Immature natural killer cell (primary cell): ENCODE measurements at regions not wholly inside any gene's neighbourhood (a gene's known extent, or its start where the extent isn't known, plus 50 kb on each side); places are given as distances from the start of the nearest gene placed in this dataset.

ENCODE experiments used
- DNase-seq, 3 donors: peaks; one replicate each; pipeline ENCODE4 v3.0.0; 2022; ENCODE audit warnings: mixed read lengths in 1 of 3
- H3K27ac Mint-ChIP-seq, 6 donors: one replicate each; pipeline ENCODE4 v1.8.0; 2020; ENCODE audit warnings: mixed read lengths in 6 of 6, mild to moderate bottlenecking in 5 of 6, inconsistent platforms in 4 of 6, moderate library complexity in 3 of 6
- H3K27me3 Mint-ChIP-seq, 3 donors: one replicate each; pipeline ENCODE4 v1.8.0; 2020 to 2021; ENCODE audit warnings: low read depth in 3 of 3, mild to moderate bottlenecking in 3 of 3, mixed read lengths in 3 of 3, moderate library complexity in 3 of 3, inconsistent platforms in 1 of 3
- H3K36me3 Mint-ChIP-seq, 3 donors: one replicate each; pipeline ENCODE4 v1.8.0; 2020; ENCODE audit warnings: mixed read lengths in 3 of 3, inconsistent platforms in 2 of 3, mild to moderate bottlenecking in 2 of 3
- H3K4me1 Mint-ChIP-seq, 2 donors: one replicate each; pipeline ENCODE4 v1.8.0; 2020; ENCODE audit warnings: inconsistent platforms in 2 of 2, mild to moderate bottlenecking in 2 of 2, mixed read lengths in 2 of 2, moderate library complexity in 1 of 2
- H3K4me3 Mint-ChIP-seq, 5 donors: one replicate each; pipeline ENCODE4 v1.8.0; 2020; ENCODE audit warnings: mild to moderate bottlenecking in 5 of 5, mixed read lengths in 5 of 5, inconsistent platforms in 3 of 5, moderate library complexity in 3 of 5
- H3K9me3 Mint-ChIP-seq, 6 donors: one replicate each; pipeline ENCODE4 v1.8.0; 2020; ENCODE audit warnings: mild to moderate bottlenecking in 6 of 6, mixed read lengths in 6 of 6, inconsistent platforms in 4 of 6, moderate library complexity in 3 of 6

- no peak for DNase-seq
- no peaks in the 10 kb centered on the region for H3K4me1 Mint-ChIP-seq
- no peaks in the 10 kb centered on the region for H3K36me3 Mint-ChIP-seq
- no peaks in the 10 kb centered on the region for H3K27me3 Mint-ChIP-seq
- no peak overlapping the region for H3K27ac Mint-ChIP-seq
- no peak overlapping the region for H3K4me3 Mint-ChIP-seq
- H3K9me3 Mint-ChIP-seq = no peaks in the 10 kb centered on the region
These were observed 388.5 kb downstream of the PLPP3 start for GRCh38 chr1:56190806-56191365.

GRCh38 chr1:56189946-56190805 lies 389.2 kb downstream of the PLPP3 start:
- no peak for DNase-seq
- H3K4me1 Mint-ChIP-seq = no peaks in the 10 kb centered on the region
- H3K27me3 Mint-ChIP-seq = peaks cover 0 to 1% (median 0%) of the 10 kb centered on the region in 3 donors
- H3K9me3 Mint-ChIP-seq = peaks cover 0 to 5% (median 0%) of the 10 kb centered on the region in 6 donors
- no peak overlapping the region for H3K27ac Mint-ChIP-seq
- H3K36me3 Mint-ChIP-seq = no peaks in the 10 kb centered on the region
- no peak overlapping the region for H3K4me3 Mint-ChIP-seq

GRCh38 chr1:56189454-56189853 lies 389.9 kb downstream of the PLPP3 start:
- no peaks in the 10 kb centered on the region for H3K36me3 Mint-ChIP-seq
- H3K27me3 Mint-ChIP-seq = peaks cover 0 to 1% (median 0%) of the 10 kb centered on the region in 3 donors
- H3K4me3 Mint-ChIP-seq = no peak overlapping the region
- no peaks in the 10 kb centered on the region for H3K4me1 Mint-ChIP-seq
- H3K27ac Mint-ChIP-seq = no peak overlapping the region
- DNase-seq = no peak
- peaks cover 0 to 5% (median 0%) of the 10 kb centered on the region in 6 donors for H3K9me3 Mint-ChIP-seq

GRCh38 chr1:56188855-56189254 lies 390.5 kb downstream of the PLPP3 start:
- H3K4me1 Mint-ChIP-seq = no peaks in the 10 kb centered on the region
- no peak overlapping the region for H3K4me3 Mint-ChIP-seq
- H3K27ac Mint-ChIP-seq = no peak overlapping the region
- H3K27me3 Mint-ChIP-seq = peaks cover 0 to 1% (median 0%) of the 10 kb centered on the region in 3 donors
- H3K36me3 Mint-ChIP-seq = no peaks in the 10 kb centered on the region
- H3K9me3 Mint-ChIP-seq = peaks cover 0 to 5% (median 0%) of the 10 kb centered on the region in 6 donors
- DNase-seq = no peak

- Mint-ChIP-seq H3K36me3 (no peaks in the 10 kb centered on the region), H3K27ac (no peak overlapping the region), H3K4me1 (no peaks in the 10 kb centered on the region), H3K4me3 (no peak overlapping the region), H3K9me3 (peaks cover 0 to 5% (median 0%) of the 10 kb centered on the region in 6 donors), H3K27me3 (peaks cover 0 to 1% (median 0%) of the 10 kb centered on the region in 3 donors)
- DNase-seq = no peak
These were observed 391.1 kb downstream of the PLPP3 start for GRCh38 chr1:56188221-56188620.

- Mint-ChIP-seq H3K4me3 (no peak overlapping the region), H3K36me3 (no peaks in the 10 kb centered on the region), H3K4me1 (no peaks in the 10 kb centered on the region), H3K9me3 (peaks cover 0 to 5% (median 0%) of the 10 kb centered on the region in 6 donors), H3K27me3 (peaks cover 0 to 1% (median 0%) of the 10 kb centered on the region in 3 donors), H3K27ac (no peak overlapping the region)
- no peak for DNase-seq
These were observed 392.0 kb downstream of the PLPP3 start for GRCh38 chr1:56187405-56187804.

- H3K27me3 Mint-ChIP-seq = peaks cover 0 to 1% (median 0%) of the 10 kb centered on the region in 3 donors
- peaks cover 0 to 5% (median 0%) of the 10 kb centered on the region in 6 donors for H3K9me3 Mint-ChIP-seq
- DNase-seq = no peak
- no peak overlapping the region for H3K4me3 Mint-ChIP-seq
- H3K4me1 Mint-ChIP-seq = no peaks in the 10 kb centered on the region
- no peak overlapping the region for H3K27ac Mint-ChIP-seq
- H3K36me3 Mint-ChIP-seq = no peaks in the 10 kb centered on the region
These were observed 393.9 kb downstream of the PLPP3 start for GRCh38 chr1:56185493-56185892.

- no peak for DNase-seq
- Mint-ChIP-seq H3K36me3 (no peaks in the 10 kb centered on the region), H3K9me3 (peaks cover 0 to 6% (median 0%) of the 10 kb centered on the region in 6 donors), H3K4me3 (no peak overlapping the region), H3K4me1 (no peaks in the 10 kb centered on the region), H3K27ac (no peak overlapping the region), H3K27me3 (peaks cover 0 to 1% (median 0%) of the 10 kb centered on the region in 3 donors)
These were observed 396.2 kb downstream of the PLPP3 start for GRCh38 chr1:56183151-56183550.

- Mint-ChIP-seq H3K4me1 (no peaks in the 10 kb centered on the region), H3K27ac (no peak overlapping the region), H3K27me3 (no peaks in the 10 kb centered on the region), H3K36me3 (no peaks in the 10 kb centered on the region), H3K9me3 (peaks cover 0 to 5% (median 0%) of the 10 kb centered on the region in 6 donors), H3K4me3 (no peak overlapping the region)
- DNase-seq = no peak
These were observed 398.7 kb downstream of the PLPP3 start for GRCh38 chr1:56180520-56181190.

- Mint-ChIP-seq H3K27ac (no peak overlapping the region), H3K27me3 (peaks cover 0 to under 1% (median 0%) of the 10 kb centered on the region in 3 donors), H3K9me3 (peaks cover 0 to 1% (median 0%) of the 10 kb centered on the region in 6 donors), H3K4me1 (no peaks in the 10 kb centered on the region), H3K4me3 (no peak overlapping the region), H3K36me3 (no peaks in the 10 kb centered on the region)
- no peak for DNase-seq
These were observed 399.8 kb downstream of the PLPP3 start for GRCh38 chr1:56179543-56179942.

GRCh38 chr1:56175211-56175610 lies 404.2 kb downstream of the PLPP3 start:
- DNase-seq = no peak
- H3K4me1 Mint-ChIP-seq = no peaks in the 10 kb centered on the region
- peaks cover 0 to 1% (median 0%) of the 10 kb centered on the region in 6 donors for H3K9me3 Mint-ChIP-seq
- no peak overlapping the region for H3K27ac Mint-ChIP-seq
- peaks cover 0 to 6% (median 3%) of the 10 kb centered on the region in 3 donors for H3K27me3 Mint-ChIP-seq
- no peak overlapping the region for H3K4me3 Mint-ChIP-seq
- H3K36me3 Mint-ChIP-seq = no peaks in the 10 kb centered on the region

GRCh38 chr1:56174176-56174885 lies 405.0 kb downstream of the PLPP3 start:
- H3K27ac Mint-ChIP-seq = no peak overlapping the region
- no peaks in the 10 kb centered on the region for H3K4me1 Mint-ChIP-seq
- no peak for DNase-seq
- peaks cover 0 to 1% (median 0%) of the 10 kb centered on the region in 6 donors for H3K9me3 Mint-ChIP-seq
- no peaks in the 10 kb centered on the region for H3K36me3 Mint-ChIP-seq
- no peak overlapping the region for H3K4me3 Mint-ChIP-seq
- H3K27me3 Mint-ChIP-seq = peaks cover 0 to 6% (median 3%) of the 10 kb centered on the region in 3 donors

GRCh38 chr1:56173736-56174135 lies 405.6 kb downstream of the PLPP3 start:
- H3K4me3 Mint-ChIP-seq = no peak overlapping the region
- H3K27ac Mint-ChIP-seq = no peak overlapping the region
- no peaks in the 10 kb centered on the region for H3K4me1 Mint-ChIP-seq
- H3K9me3 Mint-ChIP-seq = peaks cover 0 to under 1% (median 0%) of the 10 kb centered on the region in 6 donors
- no peaks in the 10 kb centered on the region for H3K36me3 Mint-ChIP-seq
- H3K27me3 Mint-ChIP-seq = peaks cover 0 to 6% (median 3%) of the 10 kb centered on the region in 3 donors
- no peak for DNase-seq
